Endothelial cell (in vitro differentiated cells): ENCODE measurements at regions not wholly inside any gene's neighbourhood (a gene's known extent, or its start where the extent isn't known, plus 50 kb on each side); places are given as distances from the start of the nearest gene placed in this dataset.

Experiments used
- DNase-seq: peaks from one replicate; pipeline ENCODE4 v3.0.0; 2021; ENCODE audit warnings: low spot score
- H3K27ac Mint-ChIP-seq: one replicate; pipeline ENCODE4 v1.8.0; 2021; ENCODE audit warnings: mixed read lengths, inconsistent platforms; ENCODE audit not compliant: unreplicated experiment
- H3K27me3 Mint-ChIP-seq: one replicate; pipeline ENCODE4 v1.8.0; 2021; ENCODE audit warnings: mild to moderate bottlenecking, moderate library complexity, mixed read lengths, inconsistent platforms; ENCODE audit not compliant: unreplicated experiment
- H3K36me3 Mint-ChIP-seq: one replicate; pipeline ENCODE4 v1.8.0; 2021; ENCODE audit warnings: mild to moderate bottlenecking, low read depth, mixed read lengths, inconsistent platforms; ENCODE audit not compliant: unreplicated experiment
- H3K4me1 Mint-ChIP-seq: one replicate; pipeline ENCODE4 v1.8.0; 2021; ENCODE audit warnings: mild to moderate bottlenecking, mixed read lengths, inconsistent platforms; ENCODE audit not compliant: unreplicated experiment
- H3K4me3 Mint-ChIP-seq: one replicate; pipeline ENCODE4 v1.8.0; 2021; ENCODE audit warnings: mild to moderate bottlenecking, mixed read lengths, inconsistent platforms; ENCODE audit not compliant: unreplicated experiment
- H3K9me3 Mint-ChIP-seq: one replicate; pipeline ENCODE4 v1.8.0; 2021; ENCODE audit warnings: mixed read lengths, inconsistent platforms; ENCODE audit not compliant: unreplicated experiment
- CTCF ChIP-seq: fragments of 200-600 bp; sonication (generic); IDR thresholded peaks from one replicate; pipeline ENCODE4 v1.5.0; 2021; ENCODE audit warnings: antibody characterized with exemption; ENCODE audit not compliant: unreplicated experiment

- H3K9me3 Mint-ChIP-seq: no peaks in the 10 kb centered on the region
Measured at GRCh38 chr7:15954671-15955354, 268.3 kb upstream of the MEOX2 start.

GRCh38 chr7:15950299-15950698 is 263.8 kb upstream of the MEOX2 start:
- H3K9me3 Mint-ChIP-seq: no peaks in the 10 kb centered on the region
- H3K27me3 Mint-ChIP-seq: no peaks in the 10 kb centered on the region
- TF ChIP-seq CTCF: no peak
- no peak overlapping the region for H3K27ac Mint-ChIP-seq
- H3K4me3 Mint-ChIP-seq: no peak overlapping the region
- no peaks in the 10 kb centered on the region for H3K4me1 Mint-ChIP-seq
- H3K36me3 Mint-ChIP-seq: no peaks in the 10 kb centered on the region
- DNase-seq: no peak

More at GRCh38 chr7:15954671-15955354, 268.3 kb upstream of the MEOX2 start:
- Mint-ChIP-seq H3K4me3 (no peak overlapping the region), H3K27me3 (peaks cover 3% of the 10 kb centered on the region), H3K36me3 (no peaks in the 10 kb centered on the region), H3K27ac (no peak overlapping the region), H3K4me1 (no peaks in the 10 kb centered on the region)
- no peak for TF ChIP-seq CTCF
- DNase-seq: no peak

GRCh38 chr7:15947754-15948153 is 261.3 kb upstream of the MEOX2 start:
- H3K9me3 Mint-ChIP-seq: no peaks in the 10 kb centered on the region
- no peak overlapping the region for H3K27ac Mint-ChIP-seq
- TF ChIP-seq CTCF: no peak
- H3K4me1 Mint-ChIP-seq: no peaks in the 10 kb centered on the region
- H3K36me3 Mint-ChIP-seq: no peaks in the 10 kb centered on the region
- no peak for DNase-seq
- no peak overlapping the region for H3K4me3 Mint-ChIP-seq
- H3K27me3 Mint-ChIP-seq: no peaks in the 10 kb centered on the region

- no peaks in the 10 kb centered on the region for H3K4me1 Mint-ChIP-seq
- H3K4me3 Mint-ChIP-seq: no peak overlapping the region
- no peak overlapping the region for H3K27ac Mint-ChIP-seq
- peaks cover 3% of the 10 kb centered on the region for H3K36me3 Mint-ChIP-seq
- no peak for TF ChIP-seq CTCF
- H3K9me3 Mint-ChIP-seq: no peaks in the 10 kb centered on the region
- no peak for DNase-seq
- peaks cover 1% of the 10 kb centered on the region for H3K27me3 Mint-ChIP-seq
Measured at GRCh38 chr7:15938115-15938514, 251.6 kb upstream of the MEOX2 start.

- H3K27ac Mint-ChIP-seq: no peak overlapping the region
- no peak for DNase-seq
- H3K36me3 Mint-ChIP-seq: peaks cover 3% of the 10 kb centered on the region
- H3K4me1 Mint-ChIP-seq: no peaks in the 10 kb centered on the region
- H3K4me3 Mint-ChIP-seq: no peak overlapping the region
- H3K27me3 Mint-ChIP-seq: peaks cover 1% of the 10 kb centered on the region
- TF ChIP-seq CTCF: no peak
- H3K9me3 Mint-ChIP-seq: no peaks in the 10 kb centered on the region
Measured at GRCh38 chr7:15937571-15937970, 251.1 kb upstream of the MEOX2 start.
